IMR-90 (cell line): ENCODE measurements at regions not wholly inside any gene's neighbourhood (a gene's known extent, or its start where the extent isn't known, plus 50 kb on each side); places are given as distances from the start of the nearest gene placed in this dataset.

Source experiments
- ATAC-seq: fragments of 200-7000 bp; cut with Tn5 transposase; 2 replicates; pipeline ENCODE4 v1.9.1; 2020; ENCODE audit warnings: low read depth, mild to moderate bottlenecking, moderate library complexity
- BruUV-seq: library from RNA; stranded (reverse); fragments of 400-500 nt; replicated peaks from 2 replicates; lab custom pipeline; 2021; lab: Mats Ljungman, UMichigan
- CTCF ChIA-PET: fragments of 300-600 bp; formaldehyde crosslinking; extraction: SDS; loops from one replicate; lab custom pipeline; 2021; ENCODE audit warnings: antibody characterized with exemption; lab: Yijun Ruan, JAX
- POLR2A ChIA-PET: fragments of 300-600 bp; sonication (Branson Sonifier 250); formaldehyde crosslinking; loops from one replicate; lab custom pipeline; 2022; ENCODE audit warnings: antibody characterized with exemption; ENCODE audit not compliant: unreplicated experiment; lab: Charles Lee
- DNase-seq: peaks from one replicate; pipeline ENCODE4 v3.0.0; 2013
- H2AFZ ChIP-seq: replicated peaks from 2 replicates; pipeline ENCODE3; 2013; ENCODE audit warnings: low read length, mild to moderate bottlenecking; ENCODE audit not compliant: poor library complexity
- H2AK5ac ChIP-seq: 2 replicates; pipeline ENCODE4 v1.6.1; 2013; ENCODE audit warnings: low read depth, low read length, inconsistent platforms
- H2AK9ac ChIP-seq: replicated peaks from 2 replicates; pipeline ENCODE3; 2013; ENCODE audit warnings: mild to moderate bottlenecking, low read depth, low read length, moderate library complexity; ENCODE audit not compliant: poor library complexity
- H2BK120ac ChIP-seq: 2 replicates; pipeline ENCODE4 v1.6.1; 2013; ENCODE audit warnings: low read depth, low read length, inconsistent platforms
- H2BK15ac ChIP-seq: 3 replicates; pipeline ENCODE4 v1.6.1; 2013; ENCODE audit warnings: low read depth, low read length, inconsistent platforms
- H2BK20ac ChIP-seq: 2 replicates; pipeline ENCODE4 v1.6.1; 2013; ENCODE audit warnings: low read depth, mild to moderate bottlenecking, inconsistent platforms, low read length, moderate library complexity
- H2BK5ac ChIP-seq: 2 replicates; pipeline ENCODE4 v1.6.1; 2013; ENCODE audit warnings: mild to moderate bottlenecking, low read depth, low read length, inconsistent platforms; ENCODE audit not compliant: poor library complexity, severe bottlenecking
- H3K14ac ChIP-seq: replicated peaks from 2 replicates; pipeline ENCODE4 v1.6.1; 2013; ENCODE audit warnings: low read depth, low read length, inconsistent platforms
- H3K18ac ChIP-seq: 2 replicates; pipeline ENCODE4 v1.6.1; 2013; ENCODE audit warnings: low read depth, low read length, control low read depth
- H3K23ac ChIP-seq: 2 replicates; pipeline ENCODE4 v1.6.1; 2013; ENCODE audit warnings: low read depth, low read length, inconsistent platforms
- H3K27ac ChIP-seq: 2 replicates; pipeline ENCODE4 v1.5.1; 2013; ENCODE audit warnings: mild to moderate bottlenecking, control low read depth, low read length; ENCODE audit not compliant: insufficient read depth
- H3K27me3 ChIP-seq: 2 replicates; pipeline ENCODE4 v1.6.1; 2013; ENCODE audit warnings: low read length; ENCODE audit not compliant: control insufficient read depth, insufficient read depth
- H3K36me3 ChIP-seq: 2 replicates; pipeline ENCODE4 v1.6.1; 2013; ENCODE audit warnings: low read length, mixed read lengths; ENCODE audit not compliant: control insufficient read depth, insufficient read depth
- H3K4ac ChIP-seq: 2 replicates; pipeline ENCODE4 v1.6.1; 2013; ENCODE audit warnings: low read depth, low read length, inconsistent platforms
- H3K4me1 ChIP-seq: 2 replicates; pipeline ENCODE4 v1.6.1; 2013; ENCODE audit warnings: low read length, mixed read lengths; ENCODE audit not compliant: control insufficient read depth, insufficient read depth
- H3K4me2 ChIP-seq: 2 replicates; pipeline ENCODE4 v1.6.1; 2013; ENCODE audit warnings: low read depth, mild to moderate bottlenecking, control low read depth, low read length, moderate library complexity
- H3K4me3 ChIP-seq: 2 replicates; pipeline ENCODE4 v1.5.1; 2013; ENCODE audit warnings: low read depth, mild to moderate bottlenecking, control low read depth, low read length, moderate library complexity; ENCODE audit not compliant: insufficient read depth
- H3K56ac ChIP-seq: 2 replicates; pipeline ENCODE4 v1.6.1; 2013; ENCODE audit warnings: low read length, inconsistent platforms; ENCODE audit not compliant: insufficient read depth; ENCODE audit errors: extremely low read depth
- H3K79me1 ChIP-seq, 2 experiments: 2 replicates each; pipeline ENCODE4 v1.6.1; 2013; ENCODE audit warnings: low read length in 2 of 2, inconsistent platforms in 1 of 2, low read depth in 1 of 2
- H3K9ac ChIP-seq: 2 replicates; pipeline ENCODE4 v1.6.1; 2013; ENCODE audit warnings: low read depth, low read length, control low read depth
- H3K9me1 ChIP-seq: 2 replicates; pipeline ENCODE4 v1.6.1; 2013; ENCODE audit warnings: low read length, inconsistent platforms; ENCODE audit not compliant: insufficient read depth
- H3K9me3 ChIP-seq: 2 replicates; pipeline ENCODE4 v1.6.1; 2013; ENCODE audit warnings: low read length; ENCODE audit not compliant: control insufficient read depth, insufficient read depth
- H4K20me1 ChIP-seq: 2 replicates; pipeline ENCODE4 v1.6.1; 2013; ENCODE audit warnings: low read length, inconsistent platforms; ENCODE audit not compliant: insufficient read depth
- H4K5ac ChIP-seq: 2 replicates; pipeline ENCODE4 v1.6.1; 2013; ENCODE audit warnings: mild to moderate bottlenecking, low read depth, low read length, control low read depth
- H4K8ac ChIP-seq, 2 experiments: 2 replicates each; pipeline ENCODE4 v1.6.1; 2013; ENCODE audit warnings: low read depth in 2 of 2, low read length in 2 of 2, control low read depth in 1 of 2, inconsistent platforms in 1 of 2
- H4K91ac ChIP-seq: 2 replicates; pipeline ENCODE4 v1.6.1; 2013; ENCODE audit warnings: low read depth, low read length, inconsistent platforms; ENCODE audit not compliant: insufficient read depth
- CEBPB ChIP-seq: IDR thresholded peaks from 2 replicates; pipeline ENCODE4 v1.6.1; 2012; ENCODE audit warnings: low read depth, low read length, improper control_type of control experiment
- CHD1 ChIP-seq: IDR thresholded peaks from 2 replicates; pipeline ENCODE4 v1.6.1; 2012; ENCODE audit warnings: low read depth, low read length, improper control_type of control experiment
- CTCF ChIP-seq: conservative IDR thresholded peaks from 2 replicates; pipeline ENCODE4 v1.5.1; 2012; ENCODE audit warnings: mild to moderate bottlenecking, low read depth, low read length, improper control_type of control experiment
- FOS ChIP-seq: fragments of 150-350 bp; IDR thresholded peaks from 2 replicates; pipeline ENCODE4 v1.6.1; 2016; ENCODE audit warnings: low read depth, low read length
- MAZ ChIP-seq: IDR thresholded peaks from 2 replicates; pipeline ENCODE4 v1.6.1; 2012; ENCODE audit warnings: low read depth, mild to moderate bottlenecking, low read length, improper control_type of control experiment, moderate library complexity, borderline replicate concordance
- RAD21 ChIP-seq: IDR thresholded peaks from 2 replicates; pipeline ENCODE4 v1.6.1; 2012; ENCODE audit warnings: low read length, improper control_type of control experiment
- RCOR1 ChIP-seq: IDR thresholded peaks from 2 replicates; pipeline ENCODE4 v1.6.1; 2012; ENCODE audit warnings: mild to moderate bottlenecking, low read length, improper control_type of control experiment; ENCODE audit not compliant: insufficient replicate concordance
- RFX5 ChIP-seq: IDR thresholded peaks from 2 replicates; pipeline ENCODE4 v1.8.0; 2012; ENCODE audit warnings: low read depth, mild to moderate bottlenecking, low read length, moderate library complexity
- SMC3 ChIP-seq: fragments of 150-350 bp; IDR thresholded peaks from 2 replicates; pipeline ENCODE4 v1.6.1; 2016; ENCODE audit warnings: low read depth, mild to moderate bottlenecking, antibody characterized with exemption, low read length, moderate library complexity
- WGBS, 2 experiments: methylation state at CpG; one replicate each; pipeline versions ENCODE4 v1.1.5 to v1.1.7; 2013; ENCODE audit warnings: missing lambda C conversion rate in 2 of 2; ENCODE audit not compliant: insufficient read length in 1 of 2; ENCODE audit errors: extremely low coverage in 2 of 2; 5-methylcytosine and 5-hydroxymethylcytosine counted together
- dilution Hi-C: fragments of 300-500 bp; cut with HindIII; formaldehyde crosslinking; loops from one replicate; pipeline ENCODE4 v1.14.3; 2018; ENCODE audit warnings: low sequenced_read_pairs; ENCODE audit not compliant: unreplicated experiment
- in situ Hi-C: fragments of 300-500 bp; cut with MboI; formaldehyde crosslinking; loops from 3 replicates; pipeline ENCODE4 v1.14.3; 2019; ENCODE audit warnings: low sequenced_read_pairs, inconsistent platforms, mixed read lengths
- intact Hi-C: fragments of 100-400 bp; cut with micrococcal nuclease; formaldehyde crosslinking; loops from 2 replicates; pipeline ENCODE4 v1.10.0; 2022
- TF ChIP-seq, protein P1 (sequence below): fragments of 150-350 bp; IDR thresholded peaks from 2 replicates; pipeline ENCODE4 v1.6.1; 2017; ENCODE audit warnings: mild to moderate bottlenecking, antibody characterized with exemption, low read length, low read depth
- TF ChIP-seq, protein P2 (sequence below): fragments of 150-350 bp; IDR thresholded peaks from 2 replicates; pipeline ENCODE4 v1.6.1; 2016; ENCODE audit warnings: low read depth, mild to moderate bottlenecking, low read length, moderate library complexity, borderline replicate concordance

DNA sequence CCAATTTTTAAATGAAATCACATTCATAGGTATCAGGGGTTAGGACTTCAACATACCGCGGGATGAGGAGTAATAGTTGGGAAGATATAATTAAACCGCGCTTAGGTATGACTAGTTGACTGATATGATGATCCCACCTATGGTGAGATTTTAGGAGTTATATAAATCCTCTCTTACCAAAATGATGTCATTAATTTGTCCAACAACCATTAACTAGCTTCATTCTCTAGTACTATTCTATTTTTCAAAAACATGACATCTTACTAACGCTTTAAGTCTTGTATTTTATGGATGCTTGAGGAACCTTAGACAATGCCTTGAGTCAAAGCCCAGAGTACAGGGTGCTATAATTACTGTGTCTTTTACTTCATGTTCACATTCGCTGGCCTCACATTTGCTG lies 59.6 kb upstream of the PIK3R1 start:
- H3K56ac ChIP-seq = no peak overlapping the region
- H2AFZ ChIP-seq = no peak overlapping the region
- DNase-seq (no peak), ATAC-seq (no peak)
- H3K9ac ChIP-seq = no peak overlapping the region
- ChIA-PET CTCF (interaction anchor here (0.7 kb wide), 1 partner anchor 15 kb away, joined by 4 read pairs; no protein-coding TSS in a partner anchor), POLR2A (no interaction called here)
- dilution Hi-C loops = no loop called here
- H4K20me1 ChIP-seq = no peaks in the 10 kb centered on the region
- H3K18ac ChIP-seq = no peak overlapping the region
- H4K8ac ChIP-seq = no peak overlapping the region
- H3K27ac ChIP-seq = no peak overlapping the region
- H3K27me3 ChIP-seq = no peaks in the 10 kb centered on the region
- TF ChIP-seq MAZ (no peak), FOS (no peak), RAD21 (no peak), CTCF (no peak), CEBPB (no peak), CHD1 (no peak), SMC3 (no peak), RCOR1 (no peak), RFX5 (no peak)
- TF ChIP-seq, protein P1, sequence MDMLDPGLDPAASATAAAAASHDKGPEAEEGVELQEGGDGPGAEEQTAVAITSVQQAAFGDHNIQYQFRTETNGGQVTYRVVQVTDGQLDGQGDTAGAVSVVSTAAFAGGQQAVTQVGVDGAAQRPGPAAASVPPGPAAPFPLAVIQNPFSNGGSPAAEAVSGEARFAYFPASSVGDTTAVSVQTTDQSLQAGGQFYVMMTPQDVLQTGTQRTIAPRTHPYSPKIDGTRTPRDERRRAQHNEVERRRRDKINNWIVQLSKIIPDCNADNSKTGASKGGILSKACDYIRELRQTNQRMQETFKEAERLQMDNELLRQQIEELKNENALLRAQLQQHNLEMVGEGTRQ = no peak
- TF ChIP-seq, protein P2, sequence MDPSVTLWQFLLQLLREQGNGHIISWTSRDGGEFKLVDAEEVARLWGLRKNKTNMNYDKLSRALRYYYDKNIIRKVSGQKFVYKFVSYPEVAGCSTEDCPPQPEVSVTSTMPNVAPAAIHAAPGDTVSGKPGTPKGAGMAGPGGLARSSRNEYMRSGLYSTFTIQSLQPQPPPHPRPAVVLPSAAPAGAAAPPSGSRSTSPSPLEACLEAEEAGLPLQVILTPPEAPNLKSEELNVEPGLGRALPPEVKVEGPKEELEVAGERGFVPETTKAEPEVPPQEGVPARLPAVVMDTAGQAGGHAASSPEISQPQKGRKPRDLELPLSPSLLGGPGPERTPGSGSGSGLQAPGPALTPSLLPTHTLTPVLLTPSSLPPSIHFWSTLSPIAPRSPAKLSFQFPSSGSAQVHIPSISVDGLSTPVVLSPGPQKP = no peak
- H2BK120ac ChIP-seq = no peak overlapping the region
- H3K4me2 ChIP-seq = no peak overlapping the region
- no peak overlapping the region for H2BK20ac ChIP-seq
- no peaks in the 10 kb centered on the region for H3K9me3 ChIP-seq
- in situ Hi-C loops = no loop called here
- H2BK5ac ChIP-seq = no peak overlapping the region
- H3K36me3 ChIP-seq = no peaks in the 10 kb centered on the region
- H3K9me1 ChIP-seq = no peaks in the 10 kb centered on the region
- H3K4ac ChIP-seq = no peak overlapping the region
- no peak overlapping the region for H2AK9ac ChIP-seq
- no peak overlapping the region for H3K23ac ChIP-seq
- no peak overlapping the region for H4K5ac ChIP-seq
- no peak overlapping the region for H3K4me3 ChIP-seq
- no peaks in the 10 kb centered on the region for H3K79me1 ChIP-seq
- no peak overlapping the region for H2AK5ac ChIP-seq
- no peaks in the 10 kb centered on the region for H3K4me1 ChIP-seq
- no peak overlapping the region for H4K91ac ChIP-seq
- H3K14ac ChIP-seq = no peak overlapping the region
- no peak overlapping the region for H2BK15ac ChIP-seq
- no CpG with 5 or more reads among the region's 6 CpGs for WGBS, 2 experiments
- no TSS peak for BruUV-seq
- intact Hi-C loops = no loop called here
